Gastrocnemius medialis (tissue), 4 donors: ENCODE measurements at regions not wholly inside any gene's neighbourhood (a gene's known extent, or its start where the extent isn't known, plus 50 kb on each side); places are given as distances from the start of the nearest gene placed in this dataset.
"Not testable (repeated sequence)": the region's sequence is repeated elsewhere in the genome, so short reads cannot be mapped to it uniquely, and the experiment has no call there.

Experiments
- POLR2A ChIP-seq, 2 donors: fragments of 450-650 bp; IDR thresholded peaks; one replicate each; pipeline ENCODE4 v1.6.1; 2017; ENCODE audit warnings: antibody characterized with exemption in 2 of 2, mild to moderate bottlenecking in 2 of 2, moderate library complexity in 2 of 2
- TF ChIP-seq, protein P1 (sequence below), 5 experiments: fragments of 450-650 bp in 3 of 5; fragments of 200-600 bp in 2 of 5; sonication (generic) in 2 of 5; IDR thresholded peaks in 4 of 5; conservative IDR thresholded peaks in 1 of 5; 1 replicate in 4 of 5; 2 replicates in 1 of 5; pipeline ENCODE4 v1.5.1; 2016 to 2019; ENCODE audit warnings: antibody characterized with exemption in 5 of 5, mild to moderate bottlenecking in 3 of 5, moderate library complexity in 3 of 5

DNA sequence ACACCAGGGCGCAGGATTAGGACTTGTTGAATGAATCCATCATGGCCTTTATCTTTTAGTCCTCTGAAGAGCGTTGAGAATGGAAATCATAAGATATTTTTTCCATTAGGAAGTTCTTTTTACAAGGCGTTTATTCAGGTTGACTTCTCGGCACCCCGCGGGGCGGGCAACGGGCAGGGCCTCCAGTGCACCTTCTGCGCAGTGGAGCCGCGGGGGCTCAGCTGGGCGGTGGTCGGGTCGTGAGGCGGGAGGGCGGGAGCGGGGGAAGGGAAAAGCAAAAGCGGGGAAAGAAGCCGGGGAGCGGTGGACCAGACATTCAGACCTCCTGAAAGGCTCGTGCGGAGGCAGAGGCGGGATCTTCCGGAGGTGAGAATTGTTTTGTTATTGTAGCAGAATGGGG, 258.3 kb upstream of the NOTCH2NLA start:
- TF ChIP-seq, protein P1, sequence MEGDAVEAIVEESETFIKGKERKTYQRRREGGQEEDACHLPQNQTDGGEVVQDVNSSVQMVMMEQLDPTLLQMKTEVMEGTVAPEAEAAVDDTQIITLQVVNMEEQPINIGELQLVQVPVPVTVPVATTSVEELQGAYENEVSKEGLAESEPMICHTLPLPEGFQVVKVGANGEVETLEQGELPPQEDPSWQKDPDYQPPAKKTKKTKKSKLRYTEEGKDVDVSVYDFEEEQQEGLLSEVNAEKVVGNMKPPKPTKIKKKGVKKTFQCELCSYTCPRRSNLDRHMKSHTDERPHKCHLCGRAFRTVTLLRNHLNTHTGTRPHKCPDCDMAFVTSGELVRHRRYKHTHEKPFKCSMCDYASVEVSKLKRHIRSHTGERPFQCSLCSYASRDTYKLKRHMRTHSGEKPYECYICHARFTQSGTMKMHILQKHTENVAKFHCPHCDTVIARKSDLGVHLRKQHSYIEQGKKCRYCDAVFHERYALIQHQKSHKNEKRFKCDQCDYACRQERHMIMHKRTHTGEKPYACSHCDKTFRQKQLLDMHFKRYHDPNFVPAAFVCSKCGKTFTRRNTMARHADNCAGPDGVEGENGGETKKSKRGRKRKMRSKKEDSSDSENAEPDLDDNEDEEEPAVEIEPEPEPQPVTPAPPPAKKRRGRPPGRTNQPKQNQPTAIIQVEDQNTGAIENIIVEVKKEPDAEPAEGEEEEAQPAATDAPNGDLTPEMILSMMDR (IDR thresholded peaks at IDR 0.05 in 4 of 5, conservative IDR thresholded peaks at IDR 0.05 in 1 of 5) = not testable (repeated sequence)
- not testable (repeated sequence) for TF ChIP-seq POLR2A (IDR thresholded peaks at IDR 0.05)
